ENCODE measurements at regions not wholly inside any gene's neighbourhood (a gene's known extent, or its start where the extent isn't known, plus 50 kb on each side); places are given as distances from the start of the nearest gene placed in this dataset.

GRCh38 chr7:153389261-153389660 is 629.7 kb downstream of the ACTR3B start:
- TF ChIP-seq, protein P1, sequence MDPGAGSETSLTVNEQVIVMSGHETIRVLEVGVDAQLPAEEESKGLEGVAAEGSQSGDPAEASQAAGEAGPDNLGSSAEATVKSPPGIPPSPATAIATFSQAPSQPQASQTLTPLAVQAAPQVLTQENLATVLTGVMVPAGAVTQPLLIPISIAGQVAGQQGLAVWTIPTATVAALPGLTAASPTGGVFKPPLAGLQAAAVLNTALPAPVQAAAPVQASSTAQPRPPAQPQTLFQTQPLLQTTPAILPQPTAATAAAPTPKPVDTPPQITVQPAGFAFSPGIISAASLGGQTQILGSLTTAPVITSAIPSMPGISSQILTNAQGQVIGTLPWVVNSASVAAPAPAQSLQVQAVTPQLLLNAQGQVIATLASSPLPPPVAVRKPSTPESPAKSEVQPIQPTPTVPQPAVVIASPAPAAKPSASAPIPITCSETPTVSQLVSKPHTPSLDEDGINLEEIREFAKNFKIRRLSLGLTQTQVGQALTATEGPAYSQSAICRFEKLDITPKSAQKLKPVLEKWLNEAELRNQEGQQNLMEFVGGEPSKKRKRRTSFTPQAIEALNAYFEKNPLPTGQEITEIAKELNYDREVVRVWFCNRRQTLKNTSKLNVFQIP (CRISPR knock-in tag; IDR thresholded peaks at IDR 0.05; ENCODE audit: borderline replicate concordance, low read depth): no peak
- no peak for TF ChIP-seq ZC3H10 (CRISPR knock-in tag; IDR thresholded peaks at IDR 0.05)
- no peak for TF ChIP-seq ZFP30 (CRISPR knock-in tag; IDR thresholded peaks at IDR 0.05)
- no peak for TF ChIP-seq ZFP3 (CRISPR knock-in tag; IDR thresholded peaks at IDR 0.05)
- TF ChIP-seq, protein P2, sequence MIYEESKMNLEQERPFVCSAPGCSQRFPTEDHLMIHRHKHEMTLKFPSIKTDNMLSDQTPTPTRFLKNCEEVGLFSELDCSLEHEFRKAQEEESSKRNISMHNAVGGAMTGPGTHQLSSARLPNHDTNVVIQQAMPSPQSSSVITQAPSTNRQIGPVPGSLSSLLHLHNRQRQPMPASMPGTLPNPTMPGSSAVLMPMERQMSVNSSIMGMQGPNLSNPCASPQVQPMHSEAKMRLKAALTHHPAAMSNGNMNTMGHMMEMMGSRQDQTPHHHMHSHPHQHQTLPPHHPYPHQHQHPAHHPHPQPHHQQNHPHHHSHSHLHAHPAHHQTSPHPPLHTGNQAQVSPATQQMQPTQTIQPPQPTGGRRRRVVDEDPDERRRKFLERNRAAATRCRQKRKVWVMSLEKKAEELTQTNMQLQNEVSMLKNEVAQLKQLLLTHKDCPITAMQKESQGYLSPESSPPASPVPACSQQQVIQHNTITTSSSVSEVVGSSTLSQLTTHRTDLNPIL (CRISPR knock-in tag; IDR thresholded peaks at IDR 0.05; ENCODE audit: low read depth): no peak
- no peak for TF ChIP-seq BACH2 (CRISPR knock-in tag; IDR thresholded peaks at IDR 0.05; ENCODE audit: borderline replicate concordance)
- TF ChIP-seq ARNTL (CRISPR knock-in tag; IDR thresholded peaks at IDR 0.05; ENCODE audit: borderline replicate concordance, low read depth): no peak

All from SK-N-SH treated with all-trans-retinoic acid at 6 μM for 48 hours (cell line).